ENCODE measurements at regions not wholly inside any gene's neighbourhood (a gene's known extent, or its start where the extent isn't known, plus 50 kb on each side); places are given as distances from the start of the nearest gene placed in this dataset.

DNA sequence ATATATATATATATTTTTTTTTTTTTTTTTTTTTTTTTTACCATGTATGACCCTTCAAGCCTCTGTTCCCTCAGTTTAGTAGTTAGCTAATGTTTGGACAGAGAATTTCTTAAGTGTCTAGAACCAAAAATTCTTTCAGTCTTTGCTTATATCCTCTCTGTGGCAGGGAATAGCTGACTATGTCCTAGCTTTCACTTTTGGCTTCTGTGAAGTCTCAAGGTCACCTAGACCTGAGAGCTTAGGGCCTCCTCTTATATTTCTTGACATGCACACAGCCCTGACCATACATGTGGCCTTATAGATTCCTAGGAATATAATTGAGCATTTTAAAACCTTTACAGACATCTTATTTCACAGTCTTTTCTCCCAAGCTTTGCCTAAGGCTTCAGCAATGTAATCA lies 930.8 kb upstream of the CDH9 start:
- TF ChIP-seq, protein P1, sequence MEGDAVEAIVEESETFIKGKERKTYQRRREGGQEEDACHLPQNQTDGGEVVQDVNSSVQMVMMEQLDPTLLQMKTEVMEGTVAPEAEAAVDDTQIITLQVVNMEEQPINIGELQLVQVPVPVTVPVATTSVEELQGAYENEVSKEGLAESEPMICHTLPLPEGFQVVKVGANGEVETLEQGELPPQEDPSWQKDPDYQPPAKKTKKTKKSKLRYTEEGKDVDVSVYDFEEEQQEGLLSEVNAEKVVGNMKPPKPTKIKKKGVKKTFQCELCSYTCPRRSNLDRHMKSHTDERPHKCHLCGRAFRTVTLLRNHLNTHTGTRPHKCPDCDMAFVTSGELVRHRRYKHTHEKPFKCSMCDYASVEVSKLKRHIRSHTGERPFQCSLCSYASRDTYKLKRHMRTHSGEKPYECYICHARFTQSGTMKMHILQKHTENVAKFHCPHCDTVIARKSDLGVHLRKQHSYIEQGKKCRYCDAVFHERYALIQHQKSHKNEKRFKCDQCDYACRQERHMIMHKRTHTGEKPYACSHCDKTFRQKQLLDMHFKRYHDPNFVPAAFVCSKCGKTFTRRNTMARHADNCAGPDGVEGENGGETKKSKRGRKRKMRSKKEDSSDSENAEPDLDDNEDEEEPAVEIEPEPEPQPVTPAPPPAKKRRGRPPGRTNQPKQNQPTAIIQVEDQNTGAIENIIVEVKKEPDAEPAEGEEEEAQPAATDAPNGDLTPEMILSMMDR (IDR thresholded peaks at IDR 0.05) = no peak
- no peak for TF ChIP-seq ZFX (IDR thresholded peaks at IDR 0.05; ENCODE audit: borderline replicate concordance)
- no peak overlapping the region for H3K27ac ChIP-seq

DNA sequence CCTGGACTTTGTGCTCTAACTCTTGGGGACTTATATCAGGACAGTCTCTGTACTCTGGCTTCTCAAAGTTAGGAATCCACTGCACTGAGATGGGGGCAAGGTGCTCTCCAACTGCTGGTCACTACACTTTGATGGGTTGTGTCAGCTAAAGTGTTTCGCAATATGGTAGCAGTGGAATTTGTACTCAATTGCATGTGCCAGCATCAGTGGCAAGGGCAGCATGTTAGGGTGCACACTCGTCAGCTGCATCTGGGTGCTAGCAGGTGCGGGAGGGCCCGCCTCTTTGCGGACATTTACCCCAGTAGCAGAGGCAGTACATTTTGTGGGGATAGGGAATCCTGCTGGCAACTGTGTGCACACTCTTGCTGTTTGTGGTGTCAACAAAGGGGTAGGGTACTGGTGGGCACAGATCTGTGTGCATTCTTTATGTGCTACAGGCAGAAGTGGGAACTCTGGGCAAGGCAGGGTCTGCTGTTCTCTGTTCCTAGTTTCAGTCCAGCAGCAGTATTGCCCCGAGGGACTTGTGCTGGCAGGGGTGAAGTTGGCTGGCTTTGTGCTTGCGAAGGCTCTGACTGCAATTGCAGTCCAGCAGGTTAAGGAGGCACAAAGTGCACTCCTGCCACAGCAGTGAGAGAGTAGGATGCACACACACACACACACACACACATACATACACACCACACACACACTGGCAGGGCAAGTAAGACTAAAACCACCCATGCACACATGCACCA lies 924.8 kb upstream of the CDH9 start:
- TF ChIP-seq ZFX (IDR thresholded peaks at IDR 0.05; ENCODE audit: borderline replicate concordance) = no peak
- TF ChIP-seq, protein P1 (IDR thresholded peaks at IDR 0.05) = no peak
- H3K27ac ChIP-seq = no peak overlapping the region

DNA sequence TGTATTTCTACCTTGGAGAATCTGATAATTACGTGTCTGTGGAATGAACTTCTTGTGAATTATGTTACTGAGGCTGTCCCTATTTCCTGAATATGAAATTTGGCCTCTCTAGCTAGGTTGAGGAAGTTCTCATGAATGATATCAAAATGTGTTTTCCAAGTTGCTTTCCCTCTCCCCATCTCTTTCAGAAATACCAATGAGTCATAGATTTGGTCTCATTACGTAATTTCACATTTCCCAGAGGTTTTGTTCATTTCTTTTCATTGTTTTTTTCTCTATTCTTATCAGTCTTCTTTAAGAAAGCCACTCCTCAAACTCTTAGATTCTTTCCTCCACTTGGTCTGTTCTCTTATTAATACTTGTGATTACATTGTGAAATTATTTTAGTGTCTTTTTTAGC lies 923.8 kb upstream of the CDH9 start:
- TF ChIP-seq, protein P1 (IDR thresholded peaks at IDR 0.05) = no peak
- TF ChIP-seq ZFX (IDR thresholded peaks at IDR 0.05; ENCODE audit: borderline replicate concordance) = no peak
- H3K27ac ChIP-seq = no peak overlapping the region

DNA sequence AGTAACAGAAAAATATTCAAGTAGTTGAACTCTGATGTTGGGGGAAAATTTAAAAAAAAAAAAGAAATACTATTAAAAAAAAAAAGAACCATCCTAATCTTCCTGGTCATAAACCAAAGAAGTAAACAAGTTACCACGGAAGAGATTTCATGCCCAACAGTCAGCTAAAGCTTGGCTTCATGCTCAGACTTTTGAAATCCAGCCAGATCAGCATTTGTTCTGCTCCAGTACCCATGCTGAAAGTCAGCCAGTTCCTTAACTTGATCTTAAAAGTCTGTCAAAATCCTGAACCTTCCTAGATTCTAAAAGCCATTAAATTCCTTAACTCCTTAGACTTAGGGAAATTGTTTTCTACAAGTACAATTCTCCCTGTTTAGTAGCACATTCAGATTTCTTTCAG lies 908.7 kb upstream of the CDH9 start:
- no peak for TF ChIP-seq ZFX (IDR thresholded peaks at IDR 0.05; ENCODE audit: borderline replicate concordance)
- TF ChIP-seq, protein P1 (IDR thresholded peaks at IDR 0.05) = no peak

DNA sequence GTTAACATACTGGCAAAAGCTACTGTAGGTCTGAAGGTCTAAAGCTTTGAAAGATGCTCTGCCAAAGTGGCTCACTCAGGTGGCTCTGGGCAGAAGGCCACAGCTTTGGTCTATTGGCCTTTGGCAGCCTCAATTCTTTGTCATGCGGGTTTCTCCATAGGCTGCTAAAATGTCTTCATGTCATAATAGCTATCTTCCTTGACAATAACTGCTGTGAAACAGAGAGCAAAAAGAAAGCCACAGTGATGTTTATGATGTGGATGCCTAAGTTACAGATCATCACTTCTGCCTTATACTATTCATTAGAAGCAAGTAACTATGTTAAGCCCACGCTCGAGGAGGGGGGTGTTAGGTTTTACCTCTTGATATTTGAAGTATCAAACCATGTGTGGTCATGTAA lies 906.1 kb upstream of the CDH9 start:
- no peak overlapping the region for H3K27ac ChIP-seq
- TF ChIP-seq, protein P1 (IDR thresholded peaks at IDR 0.05) = no peak
- TF ChIP-seq ZFX (IDR thresholded peaks at IDR 0.05; ENCODE audit: borderline replicate concordance) = no peak

More for the DNA sequence above, 908.7 kb upstream of the CDH9 start:
- H3K27ac ChIP-seq = no peak overlapping the region

DNA sequence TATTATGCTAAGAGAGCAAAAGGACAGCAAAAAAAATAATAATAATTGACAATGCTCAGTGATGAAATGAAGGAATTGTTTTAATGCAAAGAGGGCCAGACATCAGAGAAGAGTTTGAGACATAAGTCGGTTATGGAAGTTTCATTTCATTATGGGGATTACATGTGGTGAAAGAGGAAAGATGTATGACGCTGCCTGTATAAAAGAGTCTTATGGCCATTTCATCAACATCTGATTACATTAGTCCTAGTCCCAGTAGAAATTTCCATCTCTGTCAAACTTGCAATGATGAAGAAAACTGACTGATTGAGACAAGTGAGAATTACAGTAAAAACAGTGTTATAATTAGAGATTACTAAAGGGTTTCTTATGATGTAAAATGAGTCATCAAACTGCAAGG lies 900.6 kb upstream of the CDH9 start:
- no peak overlapping the region for H3K27ac ChIP-seq
- TF ChIP-seq, protein P1 (IDR thresholded peaks at IDR 0.05) = no peak
- TF ChIP-seq ZFX (IDR thresholded peaks at IDR 0.05; ENCODE audit: borderline replicate concordance) = no peak

DNA sequence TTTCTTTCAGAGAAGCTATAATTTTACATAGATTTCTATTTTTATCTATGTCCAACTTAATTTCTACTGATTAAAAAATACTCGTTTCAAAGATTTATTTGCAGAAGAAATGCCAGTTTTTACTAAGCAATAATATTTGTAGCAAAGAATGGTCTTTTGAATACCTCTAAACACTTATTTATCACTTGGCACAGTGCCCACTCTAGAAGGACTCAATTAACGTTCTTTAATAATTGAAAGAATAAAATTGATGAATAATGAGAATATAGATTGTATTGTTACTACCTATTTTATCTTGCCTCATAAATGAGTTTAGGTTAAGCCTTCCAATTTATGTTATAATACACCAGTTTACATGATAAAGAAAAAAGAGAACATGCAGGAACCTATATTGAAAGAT lies 889.7 kb upstream of the CDH9 start:
- no peak for TF ChIP-seq ZFX (IDR thresholded peaks at IDR 0.05; ENCODE audit: borderline replicate concordance)
- TF ChIP-seq, protein P1 (IDR thresholded peaks at IDR 0.05) = no peak

More for the DNA sequence above, 889.7 kb upstream of the CDH9 start:
- H3K27ac ChIP-seq = no peak overlapping the region
